ENCODE measurements at regions not wholly inside any gene's neighbourhood (a gene's known extent, or its start where the extent isn't known, plus 50 kb on each side); places are given as distances from the start of the nearest gene placed in this dataset.
"Not testable (repeated sequence)": the region's sequence is repeated elsewhere in the genome, so short reads cannot be mapped to it uniquely, and the experiment has no call there.

GRCh38 chr20:40930561-40930960, 98.1 kb upstream of the TOP1 start:
- DNase-seq (ENCODE audit: low read depth in 3 of 3): no peak

- no peak for DNase-seq (ENCODE audit: low read depth in 3 of 3)
Observed at GRCh38 chr20:40931410-40932044, 97.1 kb upstream of the TOP1 start.

GRCh38 chr20:40932436-40932835, 96.2 kb upstream of the TOP1 start:
- no peak for DNase-seq (ENCODE audit: low read depth in 3 of 3)

- no peak for DNase-seq (ENCODE audit: low read depth in 3 of 3)
Observed at GRCh38 chr20:40933758-40934157, 94.9 kb upstream of the TOP1 start.

GRCh38 chr20:40938020-40938419, 90.6 kb upstream of the TOP1 start:
- no peak for DNase-seq (ENCODE audit: low read depth in 3 of 3)

GRCh38 chr20:40939667-40940066, 89.0 kb upstream of the TOP1 start:
- no peak for DNase-seq (ENCODE audit: low read depth in 3 of 3)

GRCh38 chr20:40941133-40941610, 87.5 kb upstream of the TOP1 start:
- no peak for DNase-seq (ENCODE audit: low read depth in 3 of 3)

GRCh38 chr20:40942006-40942405, 86.6 kb upstream of the TOP1 start:
- no peak for DNase-seq (ENCODE audit: low read depth in 3 of 3)

GRCh38 chr20:40942775-40943174, 85.8 kb upstream of the TOP1 start:
- no peak for DNase-seq (ENCODE audit: low read depth in 3 of 3)

- DNase-seq (ENCODE audit: low read depth in 3 of 3): no peak
Observed at GRCh38 chr20:40943591-40943990, 85.0 kb upstream of the TOP1 start.

GRCh38 chr20:40945189-40945588, 83.4 kb upstream of the TOP1 start:
- no peak for DNase-seq (ENCODE audit: low read depth in 3 of 3)

GRCh38 chr20:40945754-40946450, 82.7 kb upstream of the TOP1 start:
- DNase-seq (ENCODE audit: low read depth in 3 of 3): no peak

GRCh38 chr20:40946451-40946850, 82.2 kb upstream of the TOP1 start:
- DNase-seq (ENCODE audit: low read depth in 3 of 3): no peak

- DNase-seq (ENCODE audit: low read depth in 3 of 3): no peak
Observed at GRCh38 chr20:40948465-40949267, 80.0 kb upstream of the TOP1 start.

- no peak for DNase-seq (ENCODE audit: low read depth in 3 of 3)
Observed at GRCh38 chr20:40949346-40949745, 79.3 kb upstream of the TOP1 start.

- DNase-seq (ENCODE audit: low read depth in 3 of 3): no peak
Observed at GRCh38 chr20:40952136-40952535, 76.5 kb upstream of the TOP1 start.

GRCh38 chr20:40953416-40953815, 75.2 kb upstream of the TOP1 start:
- no peak for DNase-seq (ENCODE audit: low read depth in 3 of 3)

- DNase-seq (ENCODE audit: low read depth in 3 of 3): no peak
Observed at GRCh38 chr20:40953856-40954255, 74.8 kb upstream of the TOP1 start.

- DNase-seq (ENCODE audit: low read depth in 3 of 3): no peak
Observed at GRCh38 chr20:40954521-40955165, 74.0 kb upstream of the TOP1 start.

- DNase-seq (ENCODE audit: low read depth in 3 of 3): no peak
Observed at GRCh38 chr20:40955326-40955725, 73.3 kb upstream of the TOP1 start.

GRCh38 chr20:40955826-40956225, 72.8 kb upstream of the TOP1 start:
- not testable (repeated sequence) for DNase-seq (ENCODE audit: low read depth in 3 of 3)

All from stimulated activated CD4-positive, alpha-beta T cell treated with anti-CD3 and anti-CD28 coated beads, TNF-alpha, amount 100 ng/mL, for 48 hours (primary cell).